ENCODE measurements at regions not wholly inside any gene's neighbourhood (a gene's known extent, or its start where the extent isn't known, plus 50 kb on each side); places are given as distances from the start of the nearest gene placed in this dataset.

DNA sequence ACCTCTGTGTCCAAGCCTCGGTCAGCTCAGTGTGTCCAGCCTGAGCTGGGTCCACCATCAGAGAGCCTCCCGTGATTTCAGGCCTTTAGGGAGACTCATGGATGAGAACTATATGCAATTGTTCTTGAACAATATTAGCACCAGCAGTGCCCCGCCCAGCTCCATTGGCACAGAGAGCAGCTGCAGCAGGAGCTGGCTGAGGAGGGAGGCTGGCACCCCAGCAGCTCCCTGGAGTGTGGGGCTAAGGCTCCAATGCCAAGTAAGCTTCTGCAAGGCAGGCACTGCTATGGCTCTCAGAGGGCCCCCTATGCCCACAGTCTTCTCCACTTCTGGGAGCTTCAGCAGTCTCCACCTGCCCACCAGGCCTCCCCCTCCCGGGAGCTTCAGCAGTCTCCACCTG is 593.3 kb downstream of the MATN1 start:
- no peak overlapping the region for H2AFZ ChIP-seq (ENCODE audit: low read depth)
- H3K4me3 ChIP-seq (IDR thresholded peaks at IDR 0.05; ENCODE audit: insufficient read depth, low read depth, low read length): no peak overlapping the region
- TF ChIP-seq CTCF (conservative IDR thresholded peaks at IDR 0.05; ENCODE audit: low read depth, low read length): no peak
- no peaks in the 10 kb centered on the region for H4K20me1 ChIP-seq (ENCODE audit: insufficient read depth)
- H3K27me3 ChIP-seq (ENCODE audit: insufficient read depth, low read depth): no peaks in the 10 kb centered on the region
- H3K4me2 ChIP-seq: no peak overlapping the region
- no peak overlapping the region for H3K9ac ChIP-seq
- no peaks in the 10 kb centered on the region for H3K79me2 ChIP-seq (ENCODE audit: insufficient read depth, low read depth)
- no peak overlapping the region for H3K27ac ChIP-seq
- H3K36me3 ChIP-seq (ENCODE audit: insufficient read depth): no peaks in the 10 kb centered on the region
- H3K4me1 ChIP-seq (ENCODE audit: low read depth, poor library complexity, severe bottlenecking): no peaks in the 10 kb centered on the region

- H3K4me1 ChIP-seq (ENCODE audit: low read depth, poor library complexity, severe bottlenecking): no peaks in the 10 kb centered on the region
- TF ChIP-seq CTCF (conservative IDR thresholded peaks at IDR 0.05; ENCODE audit: low read depth, low read length): no peak
- H2AFZ ChIP-seq (ENCODE audit: low read depth): no peak overlapping the region
- H3K27me3 ChIP-seq (ENCODE audit: insufficient read depth, low read depth): no peaks in the 10 kb centered on the region
- H4K20me1 ChIP-seq (ENCODE audit: insufficient read depth): no peaks in the 10 kb centered on the region
- H3K36me3 ChIP-seq (ENCODE audit: insufficient read depth): no peaks in the 10 kb centered on the region
- H3K79me2 ChIP-seq (ENCODE audit: insufficient read depth, low read depth): no peaks in the 10 kb centered on the region
- no peak overlapping the region for H3K27ac ChIP-seq
- H3K4me3 ChIP-seq (IDR thresholded peaks at IDR 0.05; ENCODE audit: insufficient read depth, low read depth, low read length): no peak overlapping the region
- H3K9ac ChIP-seq: no peak overlapping the region
- no peak overlapping the region for H3K4me2 ChIP-seq
Measured at GRCh38 chr1:30129421-30130055, 593.8 kb downstream of the MATN1 start.

GRCh38 chr1:30129001-30129408 is 594.4 kb downstream of the MATN1 start:
- H3K27me3 ChIP-seq (ENCODE audit: insufficient read depth, low read depth): no peaks in the 10 kb centered on the region
- no peak for TF ChIP-seq CTCF (conservative IDR thresholded peaks at IDR 0.05; ENCODE audit: low read depth, low read length)

DNA sequence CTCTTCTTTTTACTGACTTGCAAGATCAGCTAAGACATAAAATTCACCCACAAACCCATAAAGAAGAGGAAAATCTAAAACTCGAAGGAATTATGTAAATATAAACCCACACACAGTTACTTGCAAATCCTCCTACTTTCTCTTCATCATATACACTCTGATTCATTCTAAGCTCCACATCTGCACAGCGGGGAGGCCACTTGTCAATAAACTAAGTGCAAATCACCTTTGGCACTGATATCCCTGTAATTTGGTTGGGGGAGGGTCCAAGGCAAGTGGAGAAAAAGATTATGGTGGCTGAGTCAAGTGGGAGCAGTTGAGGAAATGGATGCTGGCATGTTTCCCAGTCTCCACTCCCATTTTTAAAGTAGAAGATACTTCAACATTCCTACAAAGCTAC is 596.5 kb downstream of the MATN1 start:
- H3K4me3 ChIP-seq (IDR thresholded peaks at IDR 0.05; ENCODE audit: insufficient read depth, low read depth, low read length): no peak overlapping the region

More at GRCh38 chr1:30129001-30129408, 594.4 kb downstream of the MATN1 start:
- Histone ChIP-seq H3K27ac (no peak overlapping the region), H4K20me1 (ENCODE audit: insufficient read depth) (no peaks in the 10 kb centered on the region), H3K79me2 (ENCODE audit: insufficient read depth, low read depth) (no peaks in the 10 kb centered on the region), H2AFZ (ENCODE audit: low read depth) (no peak overlapping the region), H3K4me1 (ENCODE audit: low read depth, poor library complexity, severe bottlenecking) (no peaks in the 10 kb centered on the region), H3K9ac (no peak overlapping the region), H3K4me3 (IDR thresholded peaks at IDR 0.05; ENCODE audit: insufficient read depth, low read depth, low read length) (no peak overlapping the region), H3K36me3 (ENCODE audit: insufficient read depth) (no peaks in the 10 kb centered on the region), H3K4me2 (no peak overlapping the region)

More for the DNA sequence above, 596.5 kb downstream of the MATN1 start:
- Histone ChIP-seq H3K9ac (no peak overlapping the region), H3K4me2 (no peak overlapping the region), H3K36me3 (ENCODE audit: insufficient read depth) (no peaks in the 10 kb centered on the region), H3K27ac (no peak overlapping the region), H3K27me3 (ENCODE audit: insufficient read depth, low read depth) (no peaks in the 10 kb centered on the region), H2AFZ (ENCODE audit: low read depth) (no peak overlapping the region), H4K20me1 (ENCODE audit: insufficient read depth) (no peaks in the 10 kb centered on the region), H3K4me1 (ENCODE audit: low read depth, poor library complexity, severe bottlenecking) (no peaks in the 10 kb centered on the region), H3K79me2 (ENCODE audit: insufficient read depth, low read depth) (no peaks in the 10 kb centered on the region)
- no peak for TF ChIP-seq CTCF (conservative IDR thresholded peaks at IDR 0.05; ENCODE audit: low read depth, low read length)

Data from KMS-11 (cell line).